ENCODE measurements at regions not wholly inside any gene's neighbourhood (a gene's known extent, or its start where the extent isn't known, plus 50 kb on each side); places are given as distances from the start of the nearest gene placed in this dataset.
"Not testable (repeated sequence)": the region's sequence is repeated elsewhere in the genome, so short reads cannot be mapped to it uniquely, and the experiment has no call there.

DNA sequence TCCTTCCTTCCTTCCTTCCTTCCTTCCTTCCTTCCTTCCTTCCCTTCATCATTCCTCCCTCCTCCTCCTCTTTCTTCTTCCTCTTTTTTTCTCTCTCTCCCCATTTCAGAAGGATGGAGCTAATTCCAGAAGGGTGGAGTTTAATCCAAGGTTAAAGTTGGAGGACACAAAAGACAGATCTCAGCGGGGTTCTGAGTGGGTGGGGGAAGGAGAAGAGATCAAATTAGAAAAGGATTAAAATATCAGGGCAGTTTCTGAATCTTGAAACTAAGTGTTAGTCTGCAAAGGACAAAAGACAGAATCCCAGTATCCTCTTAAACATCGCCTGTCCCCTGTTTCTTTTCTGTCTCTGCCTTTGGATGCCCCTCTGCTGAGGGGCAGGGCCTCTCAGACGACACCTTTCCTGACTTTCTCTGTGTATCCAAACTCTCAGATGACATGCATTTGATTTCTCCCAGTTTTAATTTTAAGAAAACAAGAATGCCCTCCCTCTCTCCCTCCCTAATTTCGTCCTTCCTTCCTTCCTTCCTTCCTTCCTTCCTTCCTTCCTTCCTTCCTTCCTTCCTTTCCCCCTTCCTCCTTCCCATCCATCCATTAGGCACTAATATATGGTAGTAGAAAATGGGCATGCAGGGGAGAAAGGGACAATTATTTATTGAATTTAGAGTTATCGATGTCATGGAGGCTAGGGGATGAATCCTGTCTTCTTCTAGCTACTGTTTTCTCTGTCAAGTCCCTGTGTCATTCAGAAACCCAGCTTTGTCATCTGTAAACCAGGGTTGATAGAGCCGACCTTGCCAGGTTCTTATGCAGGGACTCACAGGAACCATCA, 269.1 kb downstream of the VRK1 start:
- no peak overlapping the region for H3K4me3 ChIP-seq (ENCODE audit: low read depth, low read length)
- TF ChIP-seq, protein P1, sequence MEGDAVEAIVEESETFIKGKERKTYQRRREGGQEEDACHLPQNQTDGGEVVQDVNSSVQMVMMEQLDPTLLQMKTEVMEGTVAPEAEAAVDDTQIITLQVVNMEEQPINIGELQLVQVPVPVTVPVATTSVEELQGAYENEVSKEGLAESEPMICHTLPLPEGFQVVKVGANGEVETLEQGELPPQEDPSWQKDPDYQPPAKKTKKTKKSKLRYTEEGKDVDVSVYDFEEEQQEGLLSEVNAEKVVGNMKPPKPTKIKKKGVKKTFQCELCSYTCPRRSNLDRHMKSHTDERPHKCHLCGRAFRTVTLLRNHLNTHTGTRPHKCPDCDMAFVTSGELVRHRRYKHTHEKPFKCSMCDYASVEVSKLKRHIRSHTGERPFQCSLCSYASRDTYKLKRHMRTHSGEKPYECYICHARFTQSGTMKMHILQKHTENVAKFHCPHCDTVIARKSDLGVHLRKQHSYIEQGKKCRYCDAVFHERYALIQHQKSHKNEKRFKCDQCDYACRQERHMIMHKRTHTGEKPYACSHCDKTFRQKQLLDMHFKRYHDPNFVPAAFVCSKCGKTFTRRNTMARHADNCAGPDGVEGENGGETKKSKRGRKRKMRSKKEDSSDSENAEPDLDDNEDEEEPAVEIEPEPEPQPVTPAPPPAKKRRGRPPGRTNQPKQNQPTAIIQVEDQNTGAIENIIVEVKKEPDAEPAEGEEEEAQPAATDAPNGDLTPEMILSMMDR (conservative IDR thresholded peaks at IDR 0.05; ENCODE audit: low read depth, low read length): no peak
- DNase-seq (ENCODE audit: low read depth): no peak

DNA sequence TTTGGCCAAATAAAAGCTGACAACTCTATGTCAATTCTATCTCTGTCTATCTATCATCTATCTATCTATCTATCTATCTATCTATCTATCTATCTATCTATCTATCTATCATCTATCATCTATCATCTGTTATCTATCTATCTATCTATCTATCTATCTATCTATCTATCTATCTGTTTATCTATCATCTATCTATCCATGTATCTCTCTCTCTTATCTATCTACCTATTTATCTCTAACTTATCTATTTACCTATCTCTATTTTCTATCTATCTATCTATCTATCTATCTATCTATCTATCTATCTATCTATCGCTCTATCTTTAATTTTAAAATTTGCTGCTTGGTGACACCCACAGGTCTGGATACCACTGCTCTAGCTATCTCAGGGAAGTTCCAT, 271.1 kb downstream of the VRK1 start:
- not testable (repeated sequence) for H3K4me3 ChIP-seq (ENCODE audit: low read depth, low read length); DNase-seq (ENCODE audit: low read depth)

DNA sequence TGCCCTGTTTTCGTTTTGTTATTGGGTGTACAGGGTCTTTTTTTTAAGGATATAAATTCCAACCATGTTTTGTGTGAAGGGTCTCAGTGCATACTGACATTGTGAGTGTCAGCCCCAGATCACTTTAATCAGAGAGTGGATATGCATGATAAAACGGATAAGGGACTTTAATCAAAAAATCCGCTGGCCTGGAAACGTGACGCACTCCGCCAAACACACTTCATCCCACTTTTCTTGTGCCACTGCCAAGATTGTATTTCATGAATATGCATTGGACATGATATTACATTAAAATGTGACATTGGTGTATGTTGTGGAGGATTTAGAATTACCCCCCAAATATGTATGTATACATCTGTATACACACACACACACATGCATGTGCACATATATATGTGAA, 273.1 kb downstream of the VRK1 start:
- TF ChIP-seq, protein P1 (conservative IDR thresholded peaks at IDR 0.05; ENCODE audit: low read depth, low read length): no peak
- no peak overlapping the region for H3K4me3 ChIP-seq (ENCODE audit: low read depth, low read length)

DNA sequence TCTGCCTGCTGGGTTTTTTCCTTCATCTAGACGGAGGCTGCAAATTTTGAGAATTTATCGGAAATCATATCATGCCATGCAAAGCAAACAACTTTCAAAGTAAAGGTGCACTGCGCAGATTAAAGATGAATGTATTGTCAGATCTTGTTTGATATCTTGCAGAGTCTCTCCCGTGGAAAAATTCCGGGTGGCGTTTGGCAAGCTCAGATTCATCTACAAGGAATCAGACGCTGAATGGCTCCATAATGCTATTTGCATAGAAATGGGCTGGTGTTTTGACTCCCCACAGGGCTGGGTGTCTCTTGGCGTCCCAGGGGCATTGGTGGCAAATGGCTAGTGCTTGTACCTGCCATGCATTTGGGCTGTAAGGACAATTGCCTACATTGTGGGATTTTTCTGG, 274.0 kb downstream of the VRK1 start:
- TF ChIP-seq, protein P1 (conservative IDR thresholded peaks at IDR 0.05; ENCODE audit: low read depth, low read length): no peak
- H3K4me3 ChIP-seq (ENCODE audit: low read depth, low read length): no peak overlapping the region
- no peak for DNase-seq (ENCODE audit: low read depth)

More for the DNA sequence above, 273.1 kb downstream of the VRK1 start:
- no peak for DNase-seq (ENCODE audit: low read depth)

DNA sequence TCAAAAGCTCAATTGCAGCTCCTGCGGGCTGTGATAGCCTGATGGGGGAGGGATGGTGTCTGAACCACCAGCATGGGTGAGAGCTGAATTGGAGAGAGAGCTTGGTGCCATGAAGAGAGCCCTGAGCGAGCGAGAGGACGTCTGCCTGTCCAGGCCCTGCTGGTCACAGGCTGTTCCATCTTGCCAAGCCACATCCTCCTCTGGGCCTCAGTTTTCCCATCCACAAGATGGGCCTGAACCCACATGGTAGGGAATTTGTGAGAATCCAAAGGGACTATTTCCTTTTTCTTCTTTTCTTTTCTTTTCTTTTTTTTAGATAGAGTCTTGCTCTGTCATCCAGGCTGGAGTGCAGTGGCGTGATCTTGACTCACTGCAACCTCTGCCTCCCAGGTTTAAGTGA, 276.4 kb downstream of the VRK1 start:
- H3K4me3 ChIP-seq (ENCODE audit: low read depth, low read length): no peak overlapping the region
- TF ChIP-seq, protein P1 (conservative IDR thresholded peaks at IDR 0.05; ENCODE audit: low read depth, low read length): no peak
- no peak for DNase-seq (ENCODE audit: low read depth)

DNA sequence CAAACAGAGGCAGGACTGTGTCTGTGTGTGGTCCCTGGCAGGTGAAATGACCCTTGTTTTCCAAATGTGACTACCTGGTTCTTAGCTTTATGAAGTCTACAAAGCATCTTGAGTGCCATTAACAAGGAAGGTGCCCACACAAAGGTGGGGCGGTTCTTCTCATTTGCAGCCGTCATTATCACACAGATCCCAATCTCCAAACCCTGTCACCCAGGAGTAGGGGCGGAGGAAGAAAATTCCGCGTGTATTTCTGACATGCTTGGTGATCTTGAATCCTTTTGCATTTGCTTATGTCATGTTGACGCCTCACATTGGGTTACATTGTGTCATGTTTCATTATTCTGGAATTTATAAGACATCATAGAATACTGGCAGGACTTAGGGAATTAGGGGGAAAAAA, 277.3 kb downstream of the VRK1 start:
- no peak for DNase-seq (ENCODE audit: low read depth)
- no peak overlapping the region for H3K4me3 ChIP-seq (ENCODE audit: low read depth, low read length)
- TF ChIP-seq, protein P1 (conservative IDR thresholded peaks at IDR 0.05; ENCODE audit: low read depth, low read length): no peak

DNA sequence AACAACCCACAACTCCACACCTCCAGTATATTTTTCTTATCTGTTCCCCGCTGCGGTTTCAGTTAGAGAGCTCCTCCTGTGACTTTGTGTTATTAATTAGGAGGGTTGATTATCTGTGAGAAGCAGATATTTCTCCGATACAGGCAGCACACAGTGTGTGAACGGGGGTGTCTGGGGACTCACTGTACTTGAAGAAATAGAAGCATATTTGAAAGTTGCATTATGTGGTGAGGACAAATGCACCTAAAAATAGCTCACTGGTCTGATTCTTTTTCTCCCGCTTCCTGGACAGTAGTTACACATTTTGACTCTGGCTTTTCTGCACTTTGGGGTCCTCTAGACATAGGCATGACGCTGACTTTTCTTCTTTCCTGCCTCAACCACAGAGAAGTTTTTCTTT, 277.7 kb downstream of the VRK1 start:
- no peak overlapping the region for H3K4me3 ChIP-seq (ENCODE audit: low read depth, low read length)
- DNase-seq (ENCODE audit: low read depth): no peak
- TF ChIP-seq, protein P1 (conservative IDR thresholded peaks at IDR 0.05; ENCODE audit: low read depth, low read length): no peak

Data from epithelial cell of proximal tubule (primary cell).